Lower leg skin (tissue), 3 donors: ENCODE measurements at regions not wholly inside any gene's neighbourhood (a gene's known extent, or its start where the extent isn't known, plus 50 kb on each side); places are given as distances from the start of the nearest gene placed in this dataset.
"Not testable (repeated sequence)": the region's sequence is repeated elsewhere in the genome, so short reads cannot be mapped to it uniquely, and the experiment has no call there.

Experiments
- CTCF ChIP-seq, 3 donors: fragments of 450-650 bp; IDR thresholded peaks; one replicate each; pipeline ENCODE4 v1.5.1; 2016; ENCODE audit warnings: antibody characterized with exemption in 3 of 3, mild to moderate bottlenecking in 3 of 3, moderate library complexity in 2 of 3
- POLR2A ChIP-seq, 2 donors: fragments of 450-650 bp; IDR thresholded peaks; one replicate each; pipeline ENCODE4 v1.6.1; 2016 to 2017; ENCODE audit warnings: antibody characterized with exemption in 2 of 2, mild to moderate bottlenecking in 1 of 2, moderate library complexity in 1 of 2

GRCh38 chr21:9648947-9649720 is 872.2 kb upstream of the TPTE start:
- TF ChIP-seq CTCF, POLR2A (IDR thresholded peaks at IDR 0.05): not testable (repeated sequence)
